ENCODE measurements at regions not wholly inside any gene's neighbourhood (a gene's known extent, or its start where the extent isn't known, plus 50 kb on each side); places are given as distances from the start of the nearest gene placed in this dataset.
"Not testable (repeated sequence)": the region's sequence is repeated elsewhere in the genome, so short reads cannot be mapped to it uniquely, and the experiment has no call there.

GRCh38 chr6:141510803-141511202 lies 621.9 kb upstream of the GJE1 start:
- Histone ChIP-seq H3K9me3 (ENCODE audit: low read length) (no peaks in the 10 kb centered on the region), H3F3A (ENCODE audit: insufficient read depth, low read length, poor library complexity, severe bottlenecking) (no peaks in the 10 kb centered on the region), H3K4me2 (ENCODE audit: low read length) (no peak overlapping the region), H3K27ac (ENCODE audit: low read length) (no peak overlapping the region), H2AFZ (ENCODE audit: low read depth, low read length) (no peak overlapping the region), H3K79me2 (replicated peaks; ENCODE audit: insufficient read depth, low read length) (no peaks in the 10 kb centered on the region), H3K27me3 (ENCODE audit: insufficient read depth, low read depth, low read length) (no peaks in the 10 kb centered on the region), H3K9ac (ENCODE audit: low read length) (no peak overlapping the region), H3K9me2 (ENCODE audit: insufficient read depth, low read length) (no peaks in the 10 kb centered on the region), H3K36me3 (ENCODE audit: insufficient read depth, low read length) (no peaks in the 10 kb centered on the region), H4K20me1 (ENCODE audit: insufficient read depth) (no peaks in the 10 kb centered on the region), H3K4me3 (ENCODE audit: low read length) (no peak overlapping the region)
- no peak for TF ChIP-seq TAF1 (IDR thresholded peaks at IDR 0.05; ENCODE audit: low read depth)
- no peak for TF ChIP-seq POLR2AphosphoS5 (IDR thresholded peaks at IDR 0.05)
- TF ChIP-seq CTCF (IDR thresholded peaks at IDR 0.05; ENCODE audit: poor library complexity, severe bottlenecking): no peak
- no peak for TF ChIP-seq EP300 (conservative IDR thresholded peaks at IDR 0.05; ENCODE audit: poor library complexity, severe bottlenecking)
- TF ChIP-seq SMC3 (conservative IDR thresholded peaks at IDR 0.05; ENCODE audit: poor library complexity): no peak
- no peak for TF ChIP-seq MXI1 (conservative IDR thresholded peaks at IDR 0.05; ENCODE audit: poor library complexity, severe bottlenecking)
- no peak for TF ChIP-seq RAD21 (conservative IDR thresholded peaks at IDR 0.05)
- no peak for TF ChIP-seq EZH2 (IDR thresholded peaks at IDR 0.05; ENCODE audit: borderline replicate concordance, insufficient read depth, low read length, poor library complexity, severe bottlenecking)
- no peak for TF ChIP-seq REST (IDR thresholded peaks at IDR 0.05; ENCODE audit: borderline replicate concordance)

- H3K4me2 ChIP-seq (ENCODE audit: low read length); H4K20me1 ChIP-seq (ENCODE audit: insufficient read depth); H3K4me3 ChIP-seq (ENCODE audit: low read length); H3K27me3 ChIP-seq (ENCODE audit: insufficient read depth, low read depth, low read length); H2AFZ ChIP-seq (ENCODE audit: low read depth, low read length); H3K27ac ChIP-seq (ENCODE audit: low read length); H3K36me3 ChIP-seq (ENCODE audit: insufficient read depth, low read length); H3K9me3 ChIP-seq (ENCODE audit: low read length); H3K79me2 ChIP-seq (replicated peaks; ENCODE audit: insufficient read depth, low read length); H3F3A ChIP-seq (ENCODE audit: insufficient read depth, low read length, poor library complexity, severe bottlenecking); H3K9me2 ChIP-seq (ENCODE audit: insufficient read depth, low read length); H3K9ac ChIP-seq (ENCODE audit: low read length): not testable (repeated sequence)
Measured at GRCh38 chr6:141506062-141506461, 626.7 kb upstream of the GJE1 start.

GRCh38 chr6:141504318-141504717 lies 628.4 kb upstream of the GJE1 start:
- H4K20me1 ChIP-seq (ENCODE audit: insufficient read depth); H3K9me2 ChIP-seq (ENCODE audit: insufficient read depth, low read length); H3K9ac ChIP-seq (ENCODE audit: low read length); H3K4me2 ChIP-seq (ENCODE audit: low read length); H3K27ac ChIP-seq (ENCODE audit: low read length); H3F3A ChIP-seq (ENCODE audit: insufficient read depth, low read length, poor library complexity, severe bottlenecking); H2AFZ ChIP-seq (ENCODE audit: low read depth, low read length); H3K9me3 ChIP-seq (ENCODE audit: low read length); H3K79me2 ChIP-seq (replicated peaks; ENCODE audit: insufficient read depth, low read length); H3K27me3 ChIP-seq (ENCODE audit: insufficient read depth, low read depth, low read length); H3K4me3 ChIP-seq (ENCODE audit: low read length); H3K36me3 ChIP-seq (ENCODE audit: insufficient read depth, low read length): not testable (repeated sequence)

All from neural cell (in vitro differentiated cells).